Large intestine (tissue), 3 donors: ENCODE measurements at regions not wholly inside any gene's neighbourhood (a gene's known extent, or its start where the extent isn't known, plus 50 kb on each side); places are given as distances from the start of the nearest gene placed in this dataset.

Experiments used
- DNase-seq, 2 donors: peaks; one replicate each; pipeline versions ENCODE4 v3.0.0 to v3.0.0-alpha.2; 2013
- H3K27ac ChIP-seq: one replicate; pipeline ENCODE4 v1.5.1; 2013; ENCODE audit warnings: low read length
- H3K27me3 ChIP-seq: 2 replicates; pipeline ENCODE4 v1.6.1; 2013; ENCODE audit warnings: low read length; ENCODE audit not compliant: control insufficient read depth, insufficient read depth
- H3K36me3 ChIP-seq: 2 replicates; pipeline ENCODE4 v1.6.1; 2013; ENCODE audit warnings: low read length; ENCODE audit not compliant: control insufficient read depth, insufficient read depth
- H3K4me1 ChIP-seq: one replicate; pipeline ENCODE4 v1.6.1; 2013; ENCODE audit warnings: low read length; ENCODE audit not compliant: control insufficient read depth, insufficient read depth
- H3K4me3 ChIP-seq: one replicate; pipeline ENCODE4 v1.5.1; 2013; ENCODE audit warnings: low read length
- H3K9me3 ChIP-seq: one replicate; pipeline ENCODE4 v1.6.1; 2013; ENCODE audit warnings: mild to moderate bottlenecking, low read depth, low read length, moderate library complexity; ENCODE audit not compliant: control insufficient read depth
- WGBS: methylation state at CpG from one replicate; pipeline ENCODE4 v1.1.5; 2013; ENCODE audit warnings: low lambda C conversion rate; ENCODE audit not compliant: insufficient coverage; 5-methylcytosine and 5-hydroxymethylcytosine counted together

GRCh38 chr9:134214386-134214765 is 50.0 kb upstream of the RNU6ATAC start:
- H3K4me3 ChIP-seq: no peak overlapping the region
- H3K27ac ChIP-seq: peak overlapping the region; percentile 75
- DNase-seq: no peak

GRCh38 chr9:134214766-134215419 is 50.5 kb upstream of the RNU6ATAC start:
- WGBS: no CpG with 5 or more reads among the region's 22 CpGs
- Histone ChIP-seq H3K4me3 (no peak overlapping the region), H3K36me3 (no peaks in the 10 kb centered on the region), H3K27ac (peak overlapping the region; percentile 75), H3K27me3 (no peaks in the 10 kb centered on the region), H3K9me3 (peaks cover 3% of the 10 kb centered on the region), H3K4me1 (peaks cover 27% of the 10 kb centered on the region)
- no peak for DNase-seq

More at GRCh38 chr9:134214386-134214765, 50.0 kb upstream of the RNU6ATAC start:
- no CpG with 5 or more reads among the region's 6 CpGs for WGBS
- peaks cover 27% of the 10 kb centered on the region for H3K4me1 ChIP-seq
- H3K27me3 ChIP-seq: no peaks in the 10 kb centered on the region
- no peaks in the 10 kb centered on the region for H3K36me3 ChIP-seq
- peaks cover 3% of the 10 kb centered on the region for H3K9me3 ChIP-seq

GRCh38 chr9:134215420-134215698 is 51.0 kb upstream of the RNU6ATAC start:
- WGBS: no CpG with 5 or more reads among the region's 7 CpGs
- Histone ChIP-seq H3K27me3 (no peaks in the 10 kb centered on the region), H3K27ac (peak overlapping the region; percentile 75), H3K36me3 (no peaks in the 10 kb centered on the region), H3K9me3 (peaks cover 3% of the 10 kb centered on the region), H3K4me3 (no peak overlapping the region), H3K4me1 (peaks cover 27% of the 10 kb centered on the region)
- DNase-seq: no peak

- Histone ChIP-seq H3K36me3 (no peaks in the 10 kb centered on the region), H3K9me3 (peaks cover 3% of the 10 kb centered on the region), H3K4me1 (peaks cover 27% of the 10 kb centered on the region), H3K27me3 (no peaks in the 10 kb centered on the region), H3K4me3 (no peak overlapping the region), H3K27ac (peak overlapping the region; percentile 75)
- WGBS: no CpG with 5 or more reads among the region's 32 CpGs
- DNase-seq: peak; percentile 40 to 66
Observed at GRCh38 chr9:134215699-134216448, 51.5 kb upstream of the RNU6ATAC start.

- no peak overlapping the region for H3K4me3 ChIP-seq
- H3K27ac ChIP-seq: peak overlapping the region; percentile 64
- WGBS: no CpG with 5 or more reads among the region's 14 CpGs
Observed at GRCh38 chr9:134216449-134216951, 52.1 kb upstream of the RNU6ATAC start.

GRCh38 chr9:134216961-134217360 is 52.6 kb upstream of the RNU6ATAC start:
- no peak overlapping the region for H3K4me3 ChIP-seq
- no peaks in the 10 kb centered on the region for H3K36me3 ChIP-seq
- H3K4me1 ChIP-seq: peaks cover 27% of the 10 kb centered on the region
- no peaks in the 10 kb centered on the region for H3K27me3 ChIP-seq
- DNase-seq: no peak
- WGBS: no CpG with 5 or more reads among the region's 10 CpGs
- H3K27ac ChIP-seq: peak overlapping the region; percentile 64
- peaks cover 3% of the 10 kb centered on the region for H3K9me3 ChIP-seq

More at GRCh38 chr9:134216449-134216951, 52.1 kb upstream of the RNU6ATAC start:
- no peaks in the 10 kb centered on the region for H3K36me3 ChIP-seq
- H3K9me3 ChIP-seq: peaks cover 3% of the 10 kb centered on the region
- H3K4me1 ChIP-seq: peaks cover 27% of the 10 kb centered on the region
- no peak for DNase-seq
- no peaks in the 10 kb centered on the region for H3K27me3 ChIP-seq

- H3K36me3 ChIP-seq: no peaks in the 10 kb centered on the region
- no peaks in the 10 kb centered on the region for H3K27me3 ChIP-seq
- H3K9me3 ChIP-seq: peaks cover 3% of the 10 kb centered on the region
- peak overlapping the region; percentile 64 for H3K27ac ChIP-seq
- 100% methylated on average over 1 of the region's 10 CpGs for WGBS
- peaks cover 27% of the 10 kb centered on the region for H3K4me1 ChIP-seq
- no peak overlapping the region for H3K4me3 ChIP-seq
- no peak for DNase-seq
Observed at GRCh38 chr9:134217431-134218210, 53.3 kb upstream of the RNU6ATAC start.

GRCh38 chr9:134218230-134218629 is 53.9 kb upstream of the RNU6ATAC start:
- H3K27ac ChIP-seq: no peak overlapping the region
- H3K36me3 ChIP-seq: no peaks in the 10 kb centered on the region
- H3K9me3 ChIP-seq: peaks cover 1% of the 10 kb centered on the region
- H3K4me1 ChIP-seq: peaks cover 27% of the 10 kb centered on the region
- H3K4me3 ChIP-seq: no peak overlapping the region
- no CpG with 5 or more reads among the region's 6 CpGs for WGBS
- H3K27me3 ChIP-seq: no peaks in the 10 kb centered on the region
- no peak for DNase-seq

- Histone ChIP-seq H3K9me3 (no peaks in the 10 kb centered on the region), H3K4me1 (peaks cover 32% of the 10 kb centered on the region)
- no CpG with 5 or more reads among the region's 24 CpGs for WGBS
Observed at GRCh38 chr9:134219646-134220060, 55.3 kb upstream of the RNU6ATAC start.

GRCh38 chr9:134220311-134220710 is 55.9 kb upstream of the RNU6ATAC start:
- Histone ChIP-seq H3K27ac (no peak overlapping the region), H3K4me3 (no peak overlapping the region), H3K9me3 (no peaks in the 10 kb centered on the region), H3K27me3 (no peaks in the 10 kb centered on the region), H3K36me3 (no peaks in the 10 kb centered on the region), H3K4me1 (peaks cover 29% of the 10 kb centered on the region)
- no peak for DNase-seq
- no CpG with 5 or more reads among the region's 13 CpGs for WGBS

More at GRCh38 chr9:134219646-134220060, 55.3 kb upstream of the RNU6ATAC start:
- Histone ChIP-seq H3K27ac (no peak overlapping the region), H3K27me3 (no peaks in the 10 kb centered on the region), H3K36me3 (no peaks in the 10 kb centered on the region), H3K4me3 (no peak overlapping the region)
- DNase-seq: no peak
